Tibial nerve (tissue), 4 donors: ENCODE measurements at regions not wholly inside any gene's neighbourhood (a gene's known extent, or its start where the extent isn't known, plus 50 kb on each side); places are given as distances from the start of the nearest gene placed in this dataset.

Source experiments
- DNase-seq, 2 donors: peaks; one replicate each; pipeline ENCODE4 v3.0.0-alpha.2; 2019; ENCODE audit warnings: low spot score in 2 of 2
- H3K27ac ChIP-seq, 4 donors: fragments of 200-600 bp; sonication (generic) in 3 of 4; one replicate each; pipeline ENCODE4 v1.5.1; 2017 to 2019; ENCODE audit warnings: mild to moderate bottlenecking in 1 of 4
- H3K27me3 ChIP-seq, 2 donors: fragments of 200-600 bp; sonication (generic) in 1 of 2; one replicate each; pipeline versions ENCODE4 v1.5.1 to v1.6.0; 2017 to 2019
- H3K36me3 ChIP-seq, 3 donors: fragments of 200-600 bp; sonication (generic); one replicate each; pipeline ENCODE4 v1.5.1; 2018 to 2019
- H3K4me1 ChIP-seq, 4 donors: fragments of 200-600 bp; sonication (generic) in 3 of 4; one replicate each; pipeline ENCODE4 v1.5.1; 2017 to 2019
- H3K4me3 ChIP-seq, 4 donors: fragments of 200-600 bp; sonication (generic) in 3 of 4; one replicate each; pipeline ENCODE4 v1.5.1; 2017 to 2019; ENCODE audit warnings: mild to moderate bottlenecking in 1 of 4, moderate library complexity in 1 of 4
- H3K9me3 ChIP-seq, 4 donors: fragments of 200-600 bp; sonication (generic) in 3 of 4; one replicate each; pipeline ENCODE4 v1.5.1; 2017 to 2019
- CTCF ChIP-seq, 5 experiments: fragments of 200-600 bp in 3 of 5; fragments of 450-650 bp in 2 of 5; sonication (generic) in 3 of 5; IDR thresholded peaks; one replicate each; pipeline ENCODE4 v1.5.1; 2016 to 2019; ENCODE audit warnings: antibody characterized with exemption in 5 of 5, mild to moderate bottlenecking in 3 of 5, moderate library complexity in 2 of 5
- EP300 ChIP-seq, 2 donors: sonication (generic); formaldehyde crosslinking; IDR thresholded peaks; one replicate each; pipeline ENCODE4 v1.6.1; 2017; ENCODE audit warnings: antibody characterized with exemption in 2 of 2, mild to moderate bottlenecking in 1 of 2
- POLR2A ChIP-seq, 2 donors: fragments of 450-650 bp; IDR thresholded peaks; one replicate each; pipeline ENCODE4 v1.6.1; 2017; ENCODE audit warnings: antibody characterized with exemption in 2 of 2, mild to moderate bottlenecking in 2 of 2, moderate library complexity in 2 of 2
- WGBS, 2 donors: methylation state at CpG; one replicate each; pipeline ENCODE4 v1.1.5; 2018; 5-methylcytosine and 5-hydroxymethylcytosine counted together

- no peaks in the 10 kb centered on the region for H3K36me3 ChIP-seq
- peaks cover 0 to 18% (median 0%) of the 10 kb centered on the region in 4 donors for H3K4me1 ChIP-seq
- WGBS, 2 donors, result 36 to 42% methylated on average over 6 of the region's 6 CpGs
- H3K27me3 ChIP-seq, result no peaks in the 10 kb centered on the region
- TF ChIP-seq CTCF (IDR thresholded peaks at IDR 0.05), result no peak
- no peak for TF ChIP-seq EP300 (IDR thresholded peaks at IDR 0.05)
- no peak for TF ChIP-seq POLR2A (IDR thresholded peaks at IDR 0.05)
- H3K9me3 ChIP-seq, result no peaks in the 10 kb centered on the region
- H3K27ac ChIP-seq, result no peak overlapping the region
- DNase-seq, result no peak
- no peak overlapping the region for H3K4me3 ChIP-seq
Observed at GRCh38 chr15:47566610-47567009, 150.7 kb upstream of the SEMA6D start.

- H3K4me1 ChIP-seq, result peaks cover 0 to 18% (median 0%) of the 10 kb centered on the region in 4 donors
- no peaks in the 10 kb centered on the region for H3K27me3 ChIP-seq
- TF ChIP-seq CTCF (IDR thresholded peaks at IDR 0.05) (no peak), EP300 (IDR thresholded peaks at IDR 0.05) (no peak), POLR2A (IDR thresholded peaks at IDR 0.05) (no peak)
- H3K36me3 ChIP-seq, result no peaks in the 10 kb centered on the region
- DNase-seq, result no peak
- H3K27ac ChIP-seq, result no peak overlapping the region
- 94 to 97% methylated on average over 2 of the region's 2 CpGs for WGBS, 2 donors
- H3K4me3 ChIP-seq, result no peak overlapping the region
- no peaks in the 10 kb centered on the region for H3K9me3 ChIP-seq
Observed at GRCh38 chr15:47568030-47568429, 149.3 kb upstream of the SEMA6D start.

GRCh38 chr15:47570044-47570443 is 147.3 kb upstream of the SEMA6D start:
- Histone ChIP-seq H3K4me1 (peaks cover 0 to 22% (median 0%) of the 10 kb centered on the region in 4 donors), H3K36me3 (no peaks in the 10 kb centered on the region), H3K4me3 (no peak overlapping the region), H3K9me3 (no peaks in the 10 kb centered on the region), H3K27ac (no peak overlapping the region), H3K27me3 (no peaks in the 10 kb centered on the region)
- DNase-seq, result no peak
- WGBS, 2 donors, result 90 to 91% methylated on average over 4 of the region's 4 CpGs
- TF ChIP-seq EP300 (IDR thresholded peaks at IDR 0.05) (no peak), CTCF (IDR thresholded peaks at IDR 0.05) (no peak), POLR2A (IDR thresholded peaks at IDR 0.05) (no peak)

- DNase-seq, result no peak
- Histone ChIP-seq H3K4me3 (no peak overlapping the region), H3K4me1 (peaks cover 0 to 24% (median 0%) of the 10 kb centered on the region in 4 donors), H3K9me3 (no peaks in the 10 kb centered on the region), H3K36me3 (no peaks in the 10 kb centered on the region), H3K27me3 (no peaks in the 10 kb centered on the region), H3K27ac (no peak overlapping the region)
- no peak for TF ChIP-seq POLR2A (IDR thresholded peaks at IDR 0.05)
- TF ChIP-seq CTCF (IDR thresholded peaks at IDR 0.05), result no peak
- TF ChIP-seq EP300 (IDR thresholded peaks at IDR 0.05), result no peak
- 64 to 68% methylated on average over 4 of the region's 4 CpGs for WGBS, 2 donors
Observed at GRCh38 chr15:47570451-47570850, 146.9 kb upstream of the SEMA6D start.

GRCh38 chr15:47570881-47571640 is 146.2 kb upstream of the SEMA6D start:
- Histone ChIP-seq H3K4me3 (no peak overlapping the region), H3K27me3 (no peaks in the 10 kb centered on the region), H3K27ac (no peak overlapping the region), H3K4me1 (peaks cover 0 to 25% (median 0%) of the 10 kb centered on the region in 4 donors), H3K36me3 (no peaks in the 10 kb centered on the region), H3K9me3 (no peaks in the 10 kb centered on the region)
- no peak for TF ChIP-seq POLR2A (IDR thresholded peaks at IDR 0.05)
- no peak for TF ChIP-seq CTCF (IDR thresholded peaks at IDR 0.05)
- TF ChIP-seq EP300 (IDR thresholded peaks at IDR 0.05), result no peak
- WGBS, 2 donors, result 36% methylated on average over 4 of the region's 4 CpGs
- no peak for DNase-seq
